H1 (cell line): ENCODE measurements at regions not wholly inside any gene's neighbourhood (a gene's known extent, or its start where the extent isn't known, plus 50 kb on each side); places are given as distances from the start of the nearest gene placed in this dataset.

Experiments
- CTCF ChIA-PET: fragments of 300-600 bp; sonication (Branson Sonifier 250); formaldehyde crosslinking; loops from one replicate; lab custom pipeline; 2021; ENCODE audit not compliant: partially characterized antibody; lab: Charles Lee
- POLR2A ChIA-PET: fragments of 300-600 bp; sonication (Branson Sonifier 250); formaldehyde crosslinking; loops from one replicate; lab custom pipeline; 2021; ENCODE audit warnings: inconsistent platforms; ENCODE audit not compliant: partially characterized antibody; lab: Charles Lee
- DNase-seq, 2 experiments: peaks; one replicate each; pipeline versions ENCODE4 v3.0.0 to v3.0.0-alpha.2; 2010 to 2022; ENCODE audit warnings: low spot score in 2 of 2, low read depth in 1 of 2, mixed read lengths in 1 of 2
- FAIRE-seq: peaks from 2 replicates; lab custom pipeline; 2011; peaks lifted over from hg19 to GRCh38; lab: Jason Lieb, UNC
- H2AFZ ChIP-seq: 2 replicates; pipeline ENCODE4 v1.8.1; 2012; ENCODE audit warnings: low read length, inconsistent platforms
- H2AK5ac ChIP-seq: 2 replicates; pipeline ENCODE4 v1.6.1; 2013; ENCODE audit warnings: low read depth, low read length
- H2BK120ac ChIP-seq: replicated peaks from 2 replicates; pipeline ENCODE3; 2013; ENCODE audit warnings: low read depth, low read length, inconsistent platforms
- H2BK12ac ChIP-seq: 2 replicates; pipeline ENCODE4 v1.6.1; 2013; ENCODE audit warnings: low read depth, low read length
- H2BK15ac ChIP-seq: 2 replicates; pipeline ENCODE4 v1.6.1; 2013; ENCODE audit warnings: low read length
- H2BK20ac ChIP-seq: 2 replicates; pipeline ENCODE4 v1.6.1; 2013; ENCODE audit warnings: low read length
- H2BK5ac ChIP-seq: 2 replicates; pipeline ENCODE4 v1.6.1; 2013; ENCODE audit warnings: low read depth, low read length
- H3K14ac ChIP-seq: 2 replicates; pipeline ENCODE4 v1.6.1; 2013; ENCODE audit warnings: inconsistent platforms; ENCODE audit not compliant: insufficient read length
- H3K18ac ChIP-seq: 2 replicates; pipeline ENCODE4 v1.6.1; 2013; ENCODE audit warnings: low read length; ENCODE audit errors: extremely low read depth
- H3K23ac ChIP-seq: 2 replicates; pipeline ENCODE4 v1.6.1; 2013; ENCODE audit warnings: inconsistent platforms; ENCODE audit not compliant: insufficient read length
- H3K23me2 ChIP-seq: 2 replicates; pipeline ENCODE4 v1.6.1; 2013; ENCODE audit warnings: low read depth, low read length
- H3K27ac ChIP-seq: 2 replicates; pipeline ENCODE4 v1.6.1; 2011; ENCODE audit warnings: low read depth, low read length, inconsistent platforms
- H3K27me3 ChIP-seq, 4 experiments: replicated peaks in 1 of 4; 1 replicate in 1 of 4; 2 replicates in 3 of 4; pipeline versions ENCODE4 v1.6.1 to v1.8.1; 2011 to 2013; ENCODE audit warnings: low read length in 3 of 4, mild to moderate bottlenecking in 3 of 4, inconsistent platforms in 2 of 4, mixed read lengths in 2 of 4, moderate library complexity in 1 of 4; ENCODE audit not compliant: control insufficient read depth in 3 of 4, insufficient read depth in 3 of 4; ENCODE audit errors: extremely low read depth in 1 of 4
- H3K36me3 ChIP-seq, 4 experiments: 2 replicates each; pipeline versions ENCODE4 v1.6.1 to v1.8.1; 2011 to 2013; ENCODE audit warnings: mild to moderate bottlenecking in 4 of 4, low read length in 3 of 4, moderate library complexity in 2 of 4, control low read depth in 1 of 4, inconsistent platforms in 1 of 4; ENCODE audit not compliant: insufficient read depth in 4 of 4, control insufficient read depth in 2 of 4
- H3K4ac ChIP-seq: replicated peaks from 2 replicates; pipeline ENCODE3; 2013; ENCODE audit warnings: low read length, low read depth, mixed read lengths, inconsistent platforms; ENCODE audit not compliant: insufficient read length
- H3K4me1 ChIP-seq, 4 experiments: replicated peaks in 1 of 4; 1 replicate in 1 of 4; 2 replicates in 3 of 4; pipeline versions ENCODE4 v1.6.1 to v1.8.1; 2011 to 2013; ENCODE audit warnings: low read length in 3 of 4, inconsistent platforms in 2 of 4, mixed read lengths in 1 of 4; ENCODE audit not compliant: insufficient read depth in 4 of 4, control insufficient read depth in 3 of 4
- H3K4me2 ChIP-seq, 2 experiments: 2 replicates each; pipeline versions ENCODE4 v1.6.1 to v1.8.1; 2011 to 2013; ENCODE audit warnings: low read depth in 2 of 2, low read length in 2 of 2, control low read depth in 1 of 2, inconsistent platforms in 1 of 2, mild to moderate bottlenecking in 1 of 2; ENCODE audit not compliant: insufficient read depth in 1 of 2
- H3K4me3 ChIP-seq, 4 experiments: fragments of 200-600, 300-600 bp in 1 of 4; sonication (generic), shearing (Covaris generic), sonication (Bioruptor Twin) in 1 of 4; 2 replicates each; pipeline versions ENCODE4 v1.5.1 to v1.8.1; 2011 to 2016; ENCODE audit warnings: low read length in 4 of 4, low read depth in 3 of 4, control low read depth in 2 of 4, inconsistent platforms in 2 of 4, mild to moderate bottlenecking in 2 of 4, mixed read lengths in 1 of 4, moderate library complexity in 1 of 4; ENCODE audit not compliant: insufficient read depth in 2 of 4; ENCODE audit errors: extremely low read depth in 1 of 4
- H3K56ac ChIP-seq: replicated peaks from 2 replicates; pipeline ENCODE3; 2013; ENCODE audit warnings: low read depth, mild to moderate bottlenecking, mixed read lengths, low read length, inconsistent platforms; ENCODE audit not compliant: insufficient read length
- H3K79me1 ChIP-seq: 2 replicates; pipeline ENCODE4 v1.6.1; 2013; ENCODE audit warnings: low read depth, low read length, control low read depth
- H3K79me2 ChIP-seq, 2 experiments: 2 replicates each; pipeline versions ENCODE4 v1.6.1 to v1.8.1; 2012 to 2013; ENCODE audit warnings: low read length in 2 of 2, mild to moderate bottlenecking in 2 of 2, inconsistent platforms in 1 of 2; ENCODE audit not compliant: insufficient read depth in 2 of 2, control insufficient read depth in 1 of 2
- H3K9ac ChIP-seq, 4 experiments: replicated peaks in 1 of 4; 1 replicate in 1 of 4; 2 replicates in 3 of 4; pipeline versions ENCODE4 v1.6.1 to v1.8.1; 2011 to 2013; ENCODE audit warnings: low read depth in 3 of 4, low read length in 3 of 4, control low read depth in 2 of 4, mild to moderate bottlenecking in 2 of 4, moderate library complexity in 2 of 4, inconsistent platforms in 1 of 4; ENCODE audit errors: extremely low read depth in 1 of 4
- H3K9me3 ChIP-seq, 2 experiments: 2 replicates each; pipeline versions ENCODE4 v1.6.1 to v1.8.1; 2012 to 2013; ENCODE audit warnings: mild to moderate bottlenecking in 2 of 2, moderate library complexity in 2 of 2, control low read depth in 1 of 2, inconsistent platforms in 1 of 2, low read depth in 1 of 2, low read length in 1 of 2, mixed read lengths in 1 of 2; ENCODE audit not compliant: insufficient read depth in 2 of 2
- H4K20me1 ChIP-seq, 2 experiments: replicated peaks in 1 of 2; 2 replicates each; pipeline versions ENCODE3 to v1.8.1; 2011 to 2013; ENCODE audit warnings: inconsistent platforms in 2 of 2, low read length in 2 of 2, mild to moderate bottlenecking in 1 of 2; ENCODE audit not compliant: insufficient read depth in 2 of 2, control insufficient read depth in 1 of 2
- H4K5ac ChIP-seq: 2 replicates; pipeline ENCODE4 v1.6.1; 2013; ENCODE audit warnings: low read length, low read depth, mixed read lengths, inconsistent platforms; ENCODE audit not compliant: insufficient read length
- H4K8ac ChIP-seq: 2 replicates; pipeline ENCODE4 v1.8.0; 2013; ENCODE audit warnings: mild to moderate bottlenecking, moderate library complexity, low read length, inconsistent platforms; ENCODE audit not compliant: insufficient read depth; ENCODE audit errors: extremely low read depth
- H4K91ac ChIP-seq: replicated peaks from 2 replicates; pipeline ENCODE3; 2013; ENCODE audit warnings: low read length, mixed read lengths, inconsistent platforms; ENCODE audit not compliant: insufficient read length
- SP4 ChIP-seq: IDR thresholded peaks from 2 replicates; pipeline ENCODE4 v1.6.1; 2012; ENCODE audit warnings: low read length, inconsistent platforms
- WGBS, 2 experiments: shearing (Covaris generic) in 1 of 2; methylation state at CpG; one replicate each; pipeline versions ENCODE4 v1.1.6 to v1.1.7; 2013 to 2015; ENCODE audit warnings: low lambda C conversion rate in 2 of 2, mixed read lengths in 2 of 2, inconsistent platforms in 1 of 2, low coverage in 1 of 2, missing lambda C conversion rate in 1 of 2; ENCODE audit not compliant: insufficient replicate concordance in 2 of 2, insufficient coverage in 1 of 2, insufficient read length in 1 of 2; ENCODE audit errors: extremely low coverage in 1 of 2, missing lambda C conversion rate in 1 of 2; 5-methylcytosine and 5-hydroxymethylcytosine counted together

GRCh38 chr10:121054874-121055273, 203.7 kb downstream of the WDR11 start:
- no peak overlapping the region for H3K4me2 ChIP-seq
- H3K23me2 ChIP-seq: no peaks in the 10 kb centered on the region
- TF ChIP-seq SP4: no peak
- H3K9ac ChIP-seq: no peak overlapping the region
- no peak overlapping the region for H2AK5ac ChIP-seq
- no peaks in the 10 kb centered on the region for H3K36me3 ChIP-seq
- H2AFZ ChIP-seq: no peak overlapping the region
- 91% methylated on average over 5 of the region's 5 CpGs; no CpG with 5 or more reads in 1 of the 2 experiments for WGBS, 2 experiments
- H3K4me1 ChIP-seq: no peaks in the 10 kb centered on the region
- H3K9me3 ChIP-seq: no peaks in the 10 kb centered on the region
- no peak overlapping the region for H4K8ac ChIP-seq
- no peak overlapping the region for H4K5ac ChIP-seq
- H3K79me1 ChIP-seq: no peaks in the 10 kb centered on the region
- H2BK20ac ChIP-seq: no peak overlapping the region
- POLR2A ChIA-PET: no interaction called here
- no peak overlapping the region for H2BK12ac ChIP-seq
- H3K14ac ChIP-seq: no peak overlapping the region
- CTCF ChIA-PET: interaction anchor here (1.1 to 1.5 kb wide), 3 partner anchors 9 to 112 kb away, joined by 3 to 6 read pairs (median 3); no protein-coding TSS in a partner anchor
- H3K18ac ChIP-seq: no peak overlapping the region
- no peak overlapping the region for H2BK15ac ChIP-seq
- H2BK120ac ChIP-seq: no peak overlapping the region
- no peaks in the 10 kb centered on the region for H3K79me2 ChIP-seq
- no peak overlapping the region for H2BK5ac ChIP-seq
- H3K27ac ChIP-seq: no peak overlapping the region
- no peak overlapping the region for H3K4ac ChIP-seq
- no peak for FAIRE-seq
- no peaks in the 10 kb centered on the region for H4K20me1 ChIP-seq
- no peak overlapping the region for H3K56ac ChIP-seq
- no peaks in the 10 kb centered on the region for H3K27me3 ChIP-seq
- no peak for DNase-seq
- no peak overlapping the region for H4K91ac ChIP-seq
- H3K4me3 ChIP-seq: no peak overlapping the region
- H3K23ac ChIP-seq: no peak overlapping the region
